Stimulated activated CD8-positive, alpha-beta memory T cell treated with anti-CD3 and anti-CD28 coated beads, Interleukin-7, amount 100 ng/mL, for 1 hour (primary cell): ENCODE measurements at regions not wholly inside any gene's neighbourhood (a gene's known extent, or its start where the extent isn't known, plus 50 kb on each side); places are given as distances from the start of the nearest gene placed in this dataset.
"Not testable (repeated sequence)": the region's sequence is repeated elsewhere in the genome, so short reads cannot be mapped to it uniquely, and the experiment has no call there.

Experiments
- DNase-seq, 2 donors: peaks; one replicate each; pipeline ENCODE4 v3.0.0-alpha.2; 2020; ENCODE audit warnings: low read depth in 2 of 2

DNA sequence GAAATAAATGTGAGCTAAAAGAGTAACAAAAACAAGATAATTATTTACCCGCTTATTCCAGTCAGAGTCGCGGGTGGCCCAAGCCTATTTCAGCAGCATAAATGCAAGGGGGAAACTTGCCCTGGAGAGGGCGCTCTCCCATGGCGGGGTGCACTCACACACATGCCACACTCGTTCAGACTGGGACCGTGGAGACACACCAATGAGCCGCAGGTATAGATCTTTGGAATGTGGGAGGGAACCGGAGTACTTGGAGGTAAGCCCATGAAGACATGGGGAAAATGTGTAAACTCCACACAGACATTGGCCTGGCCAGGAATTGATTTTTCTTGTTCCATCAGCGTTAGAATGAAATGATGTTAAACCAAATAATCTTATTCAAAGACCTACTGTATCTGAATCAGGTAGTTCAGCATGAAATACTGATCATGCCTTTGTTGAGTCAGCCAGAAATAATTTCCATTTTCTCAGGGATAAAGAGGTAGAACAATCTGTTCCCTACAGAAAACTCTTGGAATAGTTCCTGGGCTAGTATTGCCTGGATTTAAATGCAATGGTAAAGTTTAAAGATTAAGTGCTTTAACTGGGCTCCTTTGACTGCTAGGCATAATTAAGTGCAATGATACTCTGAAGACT is 191.5 kb downstream of the MCHR2 start:
- DNase-seq = no peak

DNA sequence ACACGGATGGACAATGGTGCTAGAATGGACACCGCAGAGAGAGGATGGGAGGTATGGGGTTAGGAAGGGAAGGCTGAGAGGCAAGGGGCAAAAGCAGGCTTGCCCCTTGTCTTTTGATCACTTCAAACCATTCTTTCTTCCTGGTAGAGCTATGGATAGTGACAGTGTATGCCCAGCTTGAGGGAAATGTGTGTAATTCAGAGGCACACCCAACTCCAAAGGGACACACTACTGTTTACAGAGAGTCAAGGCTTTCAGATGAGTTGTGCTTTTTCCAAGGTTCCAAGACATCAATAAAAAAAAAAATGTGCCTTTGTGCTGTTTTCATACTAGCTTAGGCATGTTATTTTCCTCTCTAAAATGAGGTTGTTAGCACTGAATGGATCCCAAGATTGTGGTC is 185.0 kb downstream of the MCHR2 start:
- DNase-seq = no peak

GRCh38 chr6:99810295-99810694 is 183.7 kb downstream of the MCHR2 start:
- DNase-seq = no peak

DNA sequence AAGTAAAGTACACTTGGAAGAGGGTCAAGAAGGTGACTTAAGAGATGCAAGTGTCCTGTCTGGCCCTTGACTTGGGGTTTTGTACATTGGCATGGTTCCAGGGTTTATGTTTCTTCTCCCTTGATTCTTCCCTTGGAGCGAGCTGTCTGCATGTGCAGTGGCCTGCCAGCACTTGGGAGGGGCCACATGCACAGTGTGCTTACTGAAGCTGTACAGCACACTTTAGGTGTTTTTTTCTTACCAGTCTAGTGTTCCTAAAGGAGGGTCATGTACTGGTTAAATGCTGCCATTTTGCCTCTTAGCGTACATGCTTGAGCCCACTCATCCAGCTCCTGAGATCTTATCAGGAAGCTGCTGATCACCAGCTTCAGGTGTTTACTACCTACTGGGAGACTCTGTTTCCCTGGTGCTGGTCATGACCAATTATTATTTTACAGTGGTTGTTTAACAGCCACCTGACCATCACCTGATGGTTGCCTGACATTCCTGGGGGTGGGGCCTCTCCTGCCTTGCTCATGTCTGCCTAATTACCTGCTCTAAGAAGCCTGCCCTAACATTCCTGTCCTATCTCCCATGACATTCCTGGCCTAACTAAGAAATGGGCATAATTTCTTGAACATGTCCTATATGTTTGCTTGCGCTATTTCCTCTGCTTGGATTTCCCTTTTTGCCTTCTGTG is 182.9 kb downstream of the MCHR2 start:
- DNase-seq = no peak

GRCh38 chr6:99811636-99812035 is 182.4 kb downstream of the MCHR2 start:
- DNase-seq = no peak

DNA sequence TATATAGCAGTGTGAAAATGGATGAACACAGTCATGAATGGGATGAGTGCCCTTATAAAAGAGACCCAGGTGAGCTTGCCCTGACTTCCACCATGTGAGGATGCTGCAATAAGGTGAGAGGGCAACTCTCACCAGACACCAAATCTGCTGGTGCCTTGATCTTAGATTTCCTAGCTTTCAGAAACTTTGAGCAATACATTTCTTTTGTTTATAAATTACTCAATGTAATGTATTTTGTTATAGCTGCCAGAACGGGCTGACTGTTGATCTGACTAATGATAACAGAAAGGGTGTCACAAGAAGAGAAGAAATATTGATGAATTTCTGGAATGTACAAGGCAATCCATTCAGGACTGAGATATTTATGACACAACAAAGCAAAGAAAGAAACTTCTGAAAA is 180.5 kb downstream of the MCHR2 start:
- DNase-seq = no peak

DNA sequence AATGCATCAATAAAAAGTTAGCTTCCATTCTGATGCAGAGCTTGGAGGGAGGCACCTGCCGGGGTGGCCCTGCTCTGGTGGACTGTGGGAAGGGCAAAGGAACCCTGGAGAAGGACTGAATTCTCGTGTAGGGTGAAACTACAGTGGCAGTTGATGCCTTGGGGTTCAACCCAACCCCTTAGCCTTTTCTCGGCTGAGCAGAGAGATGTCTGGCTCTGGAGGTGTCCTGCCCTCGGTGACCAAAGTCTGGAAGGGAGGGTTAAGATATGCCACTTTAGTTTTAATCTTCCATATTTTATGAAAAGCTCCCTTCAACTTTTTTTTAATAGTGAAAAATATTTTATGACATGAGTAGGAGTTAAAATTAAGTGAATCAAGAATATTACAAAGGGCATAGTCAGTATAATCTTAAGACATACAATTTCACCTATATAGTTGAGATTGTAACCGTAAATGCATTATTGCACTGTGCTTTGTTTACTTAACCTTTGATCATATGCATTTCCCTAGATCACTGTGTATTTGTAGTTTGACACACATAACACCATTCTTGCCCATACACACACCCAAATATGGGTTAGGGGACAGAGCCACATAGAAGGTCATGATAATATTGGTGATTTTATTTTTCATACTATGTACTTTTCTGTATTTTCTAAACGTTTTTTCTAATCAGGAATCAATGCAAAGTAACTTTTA is 179.6 kb downstream of the MCHR2 start:
- no peak for DNase-seq

- DNase-seq = no peak
These were observed 177.2 kb downstream of the MCHR2 start for GRCh38 chr6:99816795-99817194.

DNA sequence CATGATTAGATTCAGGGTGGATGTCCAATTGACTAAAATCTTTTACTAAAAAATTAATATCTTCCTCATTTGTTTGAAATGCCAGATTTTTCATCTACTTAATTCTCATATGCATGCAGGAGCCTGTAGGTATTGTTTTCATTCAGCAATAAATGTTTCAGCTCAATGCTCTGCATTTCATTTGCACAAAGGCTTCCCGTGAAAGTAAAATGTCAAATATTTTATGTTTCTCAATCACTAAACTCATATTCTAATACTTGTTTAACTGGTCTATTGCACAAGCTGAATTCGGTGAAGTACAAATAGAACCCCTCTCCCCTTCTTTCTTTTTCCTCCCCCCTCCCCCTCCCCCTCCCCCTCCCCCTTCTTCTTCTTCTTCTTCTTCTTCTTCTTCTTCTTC is 175.9 kb downstream of the MCHR2 start:
- no peak for DNase-seq

DNA sequence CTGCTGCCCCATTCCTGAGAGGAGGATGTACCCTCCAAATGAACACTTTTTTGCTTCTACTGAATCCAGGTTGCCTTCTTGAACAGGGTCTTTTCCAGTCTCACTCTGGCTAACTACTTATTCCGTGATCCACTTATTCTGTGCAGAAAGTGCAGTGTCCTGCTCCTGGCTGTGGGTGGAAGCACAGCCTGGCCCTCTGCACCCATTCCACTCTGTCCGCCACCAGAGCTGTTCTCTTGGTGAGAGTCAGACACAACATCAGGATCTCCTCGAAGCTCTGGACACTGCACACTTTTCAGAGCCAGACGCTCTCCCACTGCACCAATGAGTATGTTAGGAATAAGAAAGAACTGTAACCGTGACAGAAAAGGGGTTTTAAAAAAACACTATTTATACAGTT is 174.2 kb downstream of the MCHR2 start:
- no peak for DNase-seq

DNA sequence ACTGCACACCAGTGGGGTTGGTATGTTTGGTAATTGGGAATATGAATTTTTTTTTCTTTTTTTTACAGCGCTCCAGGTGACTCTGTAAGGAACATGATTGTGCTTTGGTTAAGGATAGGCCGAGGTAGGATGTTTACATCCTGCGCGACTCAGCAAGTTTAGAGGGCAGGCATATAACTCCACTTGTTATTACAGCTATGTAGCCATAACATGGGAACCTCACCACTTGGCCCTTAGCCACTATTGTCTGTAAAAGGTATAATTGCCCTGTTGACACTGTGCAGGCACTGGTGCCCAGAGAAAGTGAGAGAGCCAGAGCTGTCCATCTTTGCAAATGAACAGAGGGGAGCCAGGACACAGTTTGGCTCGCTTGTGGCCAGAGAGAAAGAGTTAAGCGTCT is 172.9 kb downstream of the MCHR2 start:
- no peak for DNase-seq

DNA sequence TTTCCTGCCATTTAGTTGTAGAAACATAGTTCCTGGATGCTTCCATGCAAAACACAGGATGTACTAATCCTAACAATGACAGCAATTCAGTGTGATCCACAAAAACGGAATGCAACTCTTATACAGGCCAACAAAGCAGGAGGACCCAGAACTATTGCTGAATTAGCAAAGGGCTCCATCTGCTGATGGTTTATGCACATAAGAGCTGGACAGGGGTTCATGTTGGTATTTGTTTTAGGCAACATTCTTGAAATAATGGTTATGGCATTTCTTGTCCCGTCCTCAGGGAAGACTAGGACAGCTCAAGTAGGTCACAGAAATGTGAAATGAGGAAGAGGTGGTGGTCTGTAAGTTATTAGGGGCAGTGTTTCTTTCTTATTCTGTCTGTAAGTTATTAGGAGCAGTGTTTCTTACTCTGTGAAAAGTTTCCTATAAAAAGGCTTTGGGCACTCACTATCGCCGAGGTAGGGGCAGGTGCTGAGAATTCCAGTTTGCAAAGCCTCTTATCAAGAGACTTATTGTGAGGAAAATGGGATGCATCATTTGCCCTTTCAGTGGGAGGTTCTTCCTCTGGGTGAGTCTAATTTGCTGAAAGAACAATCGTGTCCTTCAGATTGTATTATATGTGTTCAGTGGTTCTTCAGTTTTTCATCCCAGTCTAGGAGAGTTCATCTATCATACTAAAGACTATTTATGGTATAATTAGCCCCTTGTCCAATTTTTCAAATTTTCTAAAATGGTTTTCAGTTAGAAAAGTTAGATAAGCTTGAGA is 171.1 kb downstream of the MCHR2 start:
- DNase-seq = no peak

GRCh38 chr6:99823513-99824235 is 170.3 kb downstream of the MCHR2 start:
- not testable (repeated sequence) for DNase-seq

DNA sequence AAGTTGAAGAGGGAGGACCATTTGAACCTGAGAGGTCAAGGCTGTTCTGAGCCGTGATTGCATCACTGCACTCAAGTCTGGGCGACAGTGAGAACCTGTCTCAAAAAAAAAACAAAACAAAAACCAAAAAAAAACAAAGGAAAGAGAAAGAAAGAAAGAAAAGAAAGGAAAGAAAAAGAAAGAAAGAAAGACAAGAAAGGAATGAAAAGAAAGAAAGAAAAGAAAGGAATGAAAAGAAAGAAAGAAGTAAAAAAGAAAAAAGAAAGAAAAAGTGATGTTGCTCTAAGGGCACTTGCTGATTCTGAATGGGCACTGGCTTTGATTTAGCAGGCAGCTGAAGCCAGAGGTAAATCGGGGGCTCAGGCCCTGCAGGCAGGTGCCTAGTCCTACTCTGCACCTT is 161.0 kb downstream of the MCHR2 start:
- DNase-seq = no peak

GRCh38 chr6:99836471-99836870 is 157.6 kb downstream of the MCHR2 start:
- no peak for DNase-seq

GRCh38 chr6:99838607-99839006 is 155.4 kb downstream of the MCHR2 start:
- DNase-seq = no peak

DNA sequence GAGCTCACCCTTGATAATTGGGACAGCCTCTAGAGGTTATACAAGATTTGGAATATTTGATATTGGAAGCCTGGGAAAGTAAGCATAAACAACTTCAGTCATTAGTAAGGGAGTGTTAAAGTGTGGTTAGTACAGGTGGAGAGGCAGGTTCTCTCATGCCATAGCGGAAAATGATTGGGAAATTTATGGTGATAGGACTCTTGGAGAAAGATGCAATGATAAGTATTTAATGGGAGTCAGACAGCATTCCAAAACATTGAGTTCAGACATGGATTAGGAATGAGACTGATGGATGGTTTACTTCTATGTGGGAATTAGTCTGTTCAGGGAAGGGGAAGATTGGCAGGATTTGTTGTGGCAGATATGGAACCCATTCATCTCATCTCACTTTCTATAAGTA is 152.7 kb downstream of the MCHR2 start:
- no peak for DNase-seq

- DNase-seq = no peak
These were observed 148.0 kb downstream of the MCHR2 start for GRCh38 chr6:99846006-99846405.

DNA sequence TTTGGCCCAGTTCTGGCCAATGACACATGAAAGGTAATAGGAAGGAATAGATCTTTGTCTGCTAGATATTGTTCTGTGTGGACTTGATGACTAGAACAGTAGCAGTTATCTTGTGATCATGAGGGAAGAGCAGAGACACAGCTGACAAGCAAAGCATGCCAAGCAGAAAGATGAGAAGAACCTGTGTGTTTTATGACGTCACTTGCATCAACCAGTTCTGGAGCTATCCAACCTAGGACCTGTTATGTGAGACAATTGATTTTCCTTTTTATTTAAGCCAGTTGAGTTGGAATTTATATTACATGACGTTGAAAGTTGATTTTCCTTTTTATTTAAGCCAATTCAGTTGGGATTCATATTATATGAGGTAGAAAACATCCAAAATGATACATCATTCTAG is 143.2 kb downstream of the MCHR2 start:
- no peak for DNase-seq

- no peak for DNase-seq
These were observed 142.0 kb downstream of the MCHR2 start for GRCh38 chr6:99852031-99852430.

GRCh38 chr6:99867026-99867425 is 127.0 kb downstream of the MCHR2 start:
- no peak for DNase-seq
